Prostate gland (tissue), 2 donors: ENCODE measurements at regions not wholly inside any gene's neighbourhood (a gene's known extent, or its start where the extent isn't known, plus 50 kb on each side); places are given as distances from the start of the nearest gene placed in this dataset.

Source experiments
- POLR2A ChIP-seq: fragments of 450-650 bp; IDR thresholded peaks from one replicate; pipeline ENCODE4 v1.6.1; 2016; ENCODE audit warnings: antibody characterized with exemption, mild to moderate bottlenecking
- POLR2AphosphoS5 ChIP-seq: sonication (generic); formaldehyde crosslinking; IDR thresholded peaks from one replicate; pipeline ENCODE4 v1.6.1; 2017; ENCODE audit warnings: antibody characterized with exemption
- TF ChIP-seq, protein P1 (sequence below), 4 experiments: fragments of 200-600 bp in 2 of 4; fragments of 450-650 bp in 2 of 4; sonication (generic) in 2 of 4; IDR thresholded peaks; 1 replicate in 3 of 4; 2 replicates in 1 of 4; pipeline ENCODE4 v1.5.1; 2016 to 2019; ENCODE audit warnings: antibody characterized with exemption in 4 of 4, mild to moderate bottlenecking in 2 of 4, moderate library complexity in 2 of 4

DNA sequence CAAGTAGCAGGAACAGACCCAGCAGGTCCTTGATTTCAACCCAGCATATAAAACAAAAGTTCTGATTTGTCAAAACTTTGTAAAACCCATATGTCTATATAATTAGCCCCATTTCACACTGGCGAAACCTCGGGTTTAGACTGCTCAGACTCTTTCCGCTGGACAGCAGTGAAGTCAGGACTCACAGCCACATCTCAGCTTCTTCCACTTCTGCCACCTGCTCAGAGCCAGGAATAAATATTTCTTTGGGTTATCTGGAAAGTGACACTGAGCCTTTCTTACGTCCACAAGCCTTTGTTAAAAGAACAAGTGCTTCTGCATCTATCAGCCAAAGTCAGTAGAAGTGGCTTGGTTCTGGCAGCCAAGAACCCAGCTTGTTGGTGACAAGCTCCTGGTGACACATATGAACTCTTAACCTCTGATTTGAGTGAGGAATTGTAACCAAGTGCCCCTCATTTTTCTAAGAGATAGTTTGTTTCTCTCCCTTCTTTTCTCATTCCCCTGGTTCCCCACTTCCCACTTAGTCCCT is 118.1 kb upstream of the CHD2 start:
- TF ChIP-seq, protein P1, sequence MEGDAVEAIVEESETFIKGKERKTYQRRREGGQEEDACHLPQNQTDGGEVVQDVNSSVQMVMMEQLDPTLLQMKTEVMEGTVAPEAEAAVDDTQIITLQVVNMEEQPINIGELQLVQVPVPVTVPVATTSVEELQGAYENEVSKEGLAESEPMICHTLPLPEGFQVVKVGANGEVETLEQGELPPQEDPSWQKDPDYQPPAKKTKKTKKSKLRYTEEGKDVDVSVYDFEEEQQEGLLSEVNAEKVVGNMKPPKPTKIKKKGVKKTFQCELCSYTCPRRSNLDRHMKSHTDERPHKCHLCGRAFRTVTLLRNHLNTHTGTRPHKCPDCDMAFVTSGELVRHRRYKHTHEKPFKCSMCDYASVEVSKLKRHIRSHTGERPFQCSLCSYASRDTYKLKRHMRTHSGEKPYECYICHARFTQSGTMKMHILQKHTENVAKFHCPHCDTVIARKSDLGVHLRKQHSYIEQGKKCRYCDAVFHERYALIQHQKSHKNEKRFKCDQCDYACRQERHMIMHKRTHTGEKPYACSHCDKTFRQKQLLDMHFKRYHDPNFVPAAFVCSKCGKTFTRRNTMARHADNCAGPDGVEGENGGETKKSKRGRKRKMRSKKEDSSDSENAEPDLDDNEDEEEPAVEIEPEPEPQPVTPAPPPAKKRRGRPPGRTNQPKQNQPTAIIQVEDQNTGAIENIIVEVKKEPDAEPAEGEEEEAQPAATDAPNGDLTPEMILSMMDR (IDR thresholded peaks at IDR 0.05): no peak
- TF ChIP-seq POLR2A (no peak), POLR2AphosphoS5 (no peak)
